Right atrium auricular region (tissue), 2 donors: ENCODE measurements at regions not wholly inside any gene's neighbourhood (a gene's known extent, or its start where the extent isn't known, plus 50 kb on each side); places are given as distances from the start of the nearest gene placed in this dataset.

Source experiments
- DNase-seq: peaks from one replicate; pipeline ENCODE4 v3.0.0-alpha.2; 2019; ENCODE audit warnings: low spot score
- H3K27ac ChIP-seq, 2 donors: fragments of 200-600 bp; sonication (generic); 1 replicate in 1 of 2; 2 replicates in 1 of 2; pipeline ENCODE4 v1.5.1; 2016 to 2019
- H3K27me3 ChIP-seq, 2 donors: fragments of 200-600 bp; sonication (generic); one replicate each; pipeline versions ENCODE4 v1.5.1 to v1.6.0; 2017 to 2019
- H3K36me3 ChIP-seq: fragments of 200-600 bp; sonication (generic); one replicate; pipeline ENCODE4 v1.5.1; 2016
- H3K4me1 ChIP-seq, 2 donors: fragments of 200-600 bp; sonication (generic); one replicate each; pipeline versions ENCODE4 v1.5.1 to v1.6.0; 2017 to 2019
- H3K4me3 ChIP-seq, 2 donors: fragments of 200-600 bp; sonication (generic); 1 replicate in 1 of 2; 2 replicates in 1 of 2; pipeline ENCODE4 v1.5.1; 2017 to 2019; ENCODE audit warnings: mild to moderate bottlenecking in 1 of 2, moderate library complexity in 1 of 2
- H3K9me3 ChIP-seq, 2 donors: fragments of 200-600 bp; sonication (generic); one replicate each; pipeline ENCODE4 v1.5.1; 2019
- TF ChIP-seq, protein P1 (sequence below), 2 donors: fragments of 200-600 bp; sonication (generic); IDR thresholded peaks; one replicate each; pipeline ENCODE4 v1.5.1; 2019; ENCODE audit warnings: antibody characterized with exemption in 2 of 2

- peaks cover 0 to 23% of the 10 kb centered on the region in 2 donors for H3K9me3 ChIP-seq
- H3K36me3 ChIP-seq, result no peaks in the 10 kb centered on the region
- no peaks in the 10 kb centered on the region for H3K4me1 ChIP-seq
- no peaks in the 10 kb centered on the region for H3K27me3 ChIP-seq
- DNase-seq, result no peak
- no peak overlapping the region for H3K27ac ChIP-seq
- TF ChIP-seq, protein P1, sequence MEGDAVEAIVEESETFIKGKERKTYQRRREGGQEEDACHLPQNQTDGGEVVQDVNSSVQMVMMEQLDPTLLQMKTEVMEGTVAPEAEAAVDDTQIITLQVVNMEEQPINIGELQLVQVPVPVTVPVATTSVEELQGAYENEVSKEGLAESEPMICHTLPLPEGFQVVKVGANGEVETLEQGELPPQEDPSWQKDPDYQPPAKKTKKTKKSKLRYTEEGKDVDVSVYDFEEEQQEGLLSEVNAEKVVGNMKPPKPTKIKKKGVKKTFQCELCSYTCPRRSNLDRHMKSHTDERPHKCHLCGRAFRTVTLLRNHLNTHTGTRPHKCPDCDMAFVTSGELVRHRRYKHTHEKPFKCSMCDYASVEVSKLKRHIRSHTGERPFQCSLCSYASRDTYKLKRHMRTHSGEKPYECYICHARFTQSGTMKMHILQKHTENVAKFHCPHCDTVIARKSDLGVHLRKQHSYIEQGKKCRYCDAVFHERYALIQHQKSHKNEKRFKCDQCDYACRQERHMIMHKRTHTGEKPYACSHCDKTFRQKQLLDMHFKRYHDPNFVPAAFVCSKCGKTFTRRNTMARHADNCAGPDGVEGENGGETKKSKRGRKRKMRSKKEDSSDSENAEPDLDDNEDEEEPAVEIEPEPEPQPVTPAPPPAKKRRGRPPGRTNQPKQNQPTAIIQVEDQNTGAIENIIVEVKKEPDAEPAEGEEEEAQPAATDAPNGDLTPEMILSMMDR (IDR thresholded peaks at IDR 0.05), result no peak
- H3K4me3 ChIP-seq, result no peak overlapping the region
Measured at GRCh38 chr18:78711316-78711715, 268.3 kb upstream of the SALL3 start.

GRCh38 chr18:78711971-78712370 is 267.6 kb upstream of the SALL3 start:
- Histone ChIP-seq H3K4me1 (no peaks in the 10 kb centered on the region), H3K27ac (no peak overlapping the region), H3K36me3 (no peaks in the 10 kb centered on the region), H3K4me3 (no peak overlapping the region), H3K27me3 (no peaks in the 10 kb centered on the region), H3K9me3 (peaks cover 0 to 23% of the 10 kb centered on the region in 2 donors)
- TF ChIP-seq, protein P1 (IDR thresholded peaks at IDR 0.05), result no peak
- no peak for DNase-seq

GRCh38 chr18:78713069-78713468 is 266.5 kb upstream of the SALL3 start:
- Histone ChIP-seq H3K4me3 (no peak overlapping the region), H3K27me3 (no peaks in the 10 kb centered on the region), H3K27ac (no peak overlapping the region), H3K36me3 (no peaks in the 10 kb centered on the region), H3K4me1 (no peaks in the 10 kb centered on the region), H3K9me3 (peaks cover 0 to 14% of the 10 kb centered on the region in 2 donors)
- no peak for DNase-seq
- TF ChIP-seq, protein P1 (IDR thresholded peaks at IDR 0.05), result no peak

DNA sequence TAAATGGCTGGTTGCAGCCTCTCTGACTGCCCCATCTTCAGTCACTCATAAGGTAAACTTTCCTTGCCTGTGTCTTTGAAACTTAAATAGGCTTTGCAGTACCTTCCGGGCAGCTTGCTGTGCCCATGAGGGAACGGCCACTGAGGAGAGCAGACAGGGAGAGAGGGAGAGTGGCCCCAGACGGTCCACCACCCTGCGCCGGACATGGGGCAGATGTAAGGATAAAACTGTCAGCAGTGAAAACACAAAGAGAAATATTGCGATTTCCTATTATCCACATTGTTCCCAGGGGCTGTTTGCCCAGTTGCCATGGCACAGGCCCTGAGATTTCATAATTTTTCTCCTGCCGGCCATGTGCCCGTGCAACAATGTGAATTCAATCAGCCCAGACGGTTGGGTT is 265.9 kb upstream of the SALL3 start:
- no peak overlapping the region for H3K27ac ChIP-seq
- H3K4me3 ChIP-seq, result no peak overlapping the region
- no peaks in the 10 kb centered on the region for H3K36me3 ChIP-seq
- TF ChIP-seq, protein P1 (IDR thresholded peaks at IDR 0.05), result no peak
- H3K27me3 ChIP-seq, result no peaks in the 10 kb centered on the region
- no peak for DNase-seq
- no peaks in the 10 kb centered on the region for H3K4me1 ChIP-seq
- H3K9me3 ChIP-seq, result peaks cover 0 to 8% of the 10 kb centered on the region in 2 donors

DNA sequence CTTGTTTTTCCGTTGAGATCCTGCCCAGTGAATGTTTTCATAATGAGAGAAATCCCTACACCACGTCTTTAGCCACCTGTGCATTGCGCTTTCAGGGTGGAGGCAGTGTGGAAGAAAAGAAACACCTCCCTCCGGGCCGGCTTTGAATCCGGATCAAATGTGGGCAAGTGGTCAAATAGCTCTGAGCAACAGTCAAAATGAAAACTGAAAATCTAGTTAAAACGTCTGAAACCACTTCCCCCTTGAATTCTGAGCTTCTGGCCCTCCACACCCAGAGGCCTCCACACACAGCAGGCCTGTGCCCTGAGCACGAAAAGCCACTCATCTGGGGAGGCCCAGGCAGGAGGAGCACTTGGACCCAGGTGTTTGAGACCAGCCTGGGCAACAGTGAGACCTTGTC is 263.6 kb upstream of the SALL3 start:
- no peak overlapping the region for H3K27ac ChIP-seq
- no peaks in the 10 kb centered on the region for H3K9me3 ChIP-seq
- no peak for DNase-seq
- H3K4me3 ChIP-seq, result no peak overlapping the region
- no peaks in the 10 kb centered on the region for H3K27me3 ChIP-seq
- TF ChIP-seq, protein P1 (IDR thresholded peaks at IDR 0.05), result no peak
- H3K36me3 ChIP-seq, result no peaks in the 10 kb centered on the region
- H3K4me1 ChIP-seq, result no peaks in the 10 kb centered on the region

DNA sequence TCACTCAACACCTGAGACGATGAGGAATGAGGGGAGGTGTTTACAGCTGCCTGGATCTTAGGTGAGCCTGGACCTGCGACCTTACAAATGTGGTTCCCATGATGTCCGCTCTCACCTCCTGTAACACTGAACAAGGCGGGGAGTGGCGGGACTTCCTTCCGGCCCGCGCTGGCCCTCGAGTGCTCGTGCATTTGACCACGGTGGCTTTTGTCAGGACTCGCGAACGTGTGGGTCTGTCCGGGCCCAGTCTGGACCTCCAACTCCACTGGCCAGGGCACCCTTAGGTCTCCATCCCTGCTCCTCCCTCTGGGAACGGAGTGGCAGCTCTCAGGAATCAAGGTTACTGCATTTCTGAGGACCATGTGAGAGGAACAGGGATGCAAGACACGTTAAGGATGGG is 263.0 kb upstream of the SALL3 start:
- H3K4me3 ChIP-seq, result no peak overlapping the region
- no peak for DNase-seq
- H3K27ac ChIP-seq, result no peak overlapping the region
- no peaks in the 10 kb centered on the region for H3K27me3 ChIP-seq
- TF ChIP-seq, protein P1 (IDR thresholded peaks at IDR 0.05), result no peak
- H3K36me3 ChIP-seq, result no peaks in the 10 kb centered on the region
- no peaks in the 10 kb centered on the region for H3K4me1 ChIP-seq
- no peaks in the 10 kb centered on the region for H3K9me3 ChIP-seq
